Left ventricle myocardium inferior (tissue), 1 donor: ENCODE measurements at regions not wholly inside any gene's neighbourhood (a gene's known extent, or its start where the extent isn't known, plus 50 kb on each side); places are given as distances from the start of the nearest gene placed in this dataset.

Experiments used
- DNase-seq: peaks from one replicate; pipeline ENCODE4 v3.0.0-alpha.2; 2020
- H3K27ac ChIP-seq: fragments of 200-600 bp; replicated peaks from 2 replicates; pipeline ENCODE4 v1.8.0; 2021
- H3K27me3 ChIP-seq: fragments of 200-600 bp; 2 replicates; pipeline ENCODE4 v1.8.0; 2021; ENCODE audit warnings: low read depth
- H3K36me3 ChIP-seq: fragments of 200-600 bp; 2 replicates; pipeline ENCODE4 v1.8.0; 2021
- H3K4me1 ChIP-seq: fragments of 200-600 bp; 2 replicates; pipeline ENCODE4 v1.8.0; 2021
- H3K4me3 ChIP-seq: fragments of 200-600 bp; 2 replicates; pipeline ENCODE4 v1.8.0; 2021; ENCODE audit warnings: mild to moderate bottlenecking, moderate library complexity
- H3K9me3 ChIP-seq: fragments of 200-600 bp; replicated peaks from 2 replicates; pipeline ENCODE4 v1.8.0; 2021
- CTCF ChIP-seq: fragments of 200-600 bp; IDR thresholded peaks from 2 replicates; pipeline ENCODE4 v1.8.0; 2021; ENCODE audit warnings: antibody characterized with exemption, mild to moderate bottlenecking, borderline replicate concordance
- intact Hi-C: fragments of 100-400 bp; cut with micrococcal nuclease; formaldehyde crosslinking; loops from one replicate; pipeline ENCODE4 v1.11.0; 2022
- donor health status: DM: no; HTN: yes; CAD: no; lungs with severe emphysema.

- TF ChIP-seq CTCF = no peak
- no peaks in the 10 kb centered on the region for H3K27me3 ChIP-seq
- intact Hi-C loops = no loop called here
- no peak overlapping the region for H3K4me3 ChIP-seq
- no peaks in the 10 kb centered on the region for H3K4me1 ChIP-seq
- H3K9me3 ChIP-seq = peaks cover 9% of the 10 kb centered on the region
- DNase-seq = no peak
- H3K36me3 ChIP-seq = no peaks in the 10 kb centered on the region
- H3K27ac ChIP-seq = no peak overlapping the region
Observed at GRCh38 chr1:232101231-232101630, 474.6 kb downstream of the DISC1 start.

GRCh38 chr1:232096751-232097150, 470.2 kb downstream of the DISC1 start:
- no peak for TF ChIP-seq CTCF
- Histone ChIP-seq H3K9me3 (peaks cover 9% of the 10 kb centered on the region), H3K4me1 (no peaks in the 10 kb centered on the region), H3K27me3 (no peaks in the 10 kb centered on the region), H3K4me3 (no peak overlapping the region), H3K27ac (no peak overlapping the region), H3K36me3 (no peaks in the 10 kb centered on the region)
- no peak for DNase-seq
- intact Hi-C loops = no loop called here
